SK-N-SH treated with all-trans-retinoic acid at 6 μM for 48 hours (cell line): ENCODE measurements at regions not wholly inside any gene's neighbourhood (a gene's known extent, or its start where the extent isn't known, plus 50 kb on each side); places are given as distances from the start of the nearest gene placed in this dataset.

Source experiments
- CSDC2 ChIP-seq: fragments of 250-450 bp; sonication (Bioruptor Pico); IDR thresholded peaks from 2 replicates; pipeline ENCODE4 v1.5.0; 2020; ENCODE audit warnings: mild to moderate bottlenecking, moderate library complexity
- ISL1 ChIP-seq: fragments of 250-450 bp; sonication (Bioruptor Pico); IDR thresholded peaks from 2 replicates; pipeline ENCODE4 v2.1.2; 2022; ENCODE audit warnings: mild to moderate bottlenecking, moderate library complexity
- SNAI2 ChIP-seq: fragments of 250-450 bp; sonication (Bioruptor Pico); IDR thresholded peaks from 2 replicates; pipeline ENCODE4 v1.5.0; 2020; ENCODE audit warnings: mild to moderate bottlenecking, moderate library complexity
- TCF4 ChIP-seq: fragments of 250-450 bp; sonication (Bioruptor Pico); IDR thresholded peaks from 2 replicates; pipeline ENCODE4 v1.8.0; 2021; ENCODE audit warnings: mild to moderate bottlenecking, moderate library complexity, borderline replicate concordance
- ZC3H10 ChIP-seq: fragments of 250-450 bp; sonication (Bioruptor Pico); IDR thresholded peaks from 2 replicates; pipeline ENCODE4 v1.5.1; 2021; ENCODE audit warnings: mild to moderate bottlenecking, moderate library complexity
- ZFP30 ChIP-seq: fragments of 450-650 bp; formaldehyde crosslinking; IDR thresholded peaks from 2 replicates; pipeline ENCODE4 v1.5.0; 2022; ENCODE audit warnings: mild to moderate bottlenecking, moderate library complexity
- ZNF8 ChIP-seq: fragments of 450-650 bp; formaldehyde crosslinking; IDR thresholded peaks from 2 replicates; pipeline ENCODE4 v1.5.0; 2020; ENCODE audit warnings: mild to moderate bottlenecking, moderate library complexity
- TF ChIP-seq, protein P1 (sequence below): fragments of 250-450 bp; sonication (Bioruptor Pico); IDR thresholded peaks from 2 replicates; pipeline ENCODE4 v1.5.0; 2020; ENCODE audit warnings: mild to moderate bottlenecking, moderate library complexity
- TF ChIP-seq, protein P2 (sequence below): fragments of 250-450 bp; sonication (Bioruptor Pico); IDR thresholded peaks from 2 replicates; pipeline ENCODE4 v1.5.1; 2020; ENCODE audit warnings: low read depth, mild to moderate bottlenecking, moderate library complexity
- TF ChIP-seq, protein P3 (sequence below): fragments of 250-450 bp; sonication (Bioruptor Pico); IDR thresholded peaks from 2 replicates; pipeline ENCODE4 v1.8.0; 2020; ENCODE audit warnings: mild to moderate bottlenecking, moderate library complexity, borderline replicate concordance
- TF ChIP-seq, protein P4 (sequence below): fragments of 250-450 bp; sonication (Bioruptor Pico); IDR thresholded peaks from 2 replicates; pipeline ENCODE4 v1.8.0; 2021; ENCODE audit warnings: low read depth, mild to moderate bottlenecking, moderate library complexity, borderline replicate concordance

DNA sequence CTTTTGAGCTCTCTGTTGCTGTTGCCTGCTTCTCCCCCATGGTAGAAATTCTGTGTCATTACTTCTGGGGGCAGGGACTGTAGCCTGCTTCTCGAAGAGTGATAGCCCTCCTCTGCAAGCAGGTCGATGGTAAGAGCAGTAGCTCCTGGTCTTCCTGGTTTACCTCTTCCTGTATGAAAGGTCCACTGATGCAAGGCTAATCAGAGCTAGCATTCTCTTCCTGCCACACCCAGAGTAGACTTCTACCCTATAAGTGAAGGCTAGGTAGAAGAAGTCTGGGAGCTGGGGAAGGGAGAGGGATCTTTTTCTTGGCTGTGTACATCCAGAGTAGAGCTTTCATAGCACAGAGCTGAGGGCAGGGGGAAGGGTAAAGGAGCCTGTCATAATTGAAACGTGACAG is 357.0 kb downstream of the SQOR start:
- TF ChIP-seq CSDC2 (CRISPR knock-in tag) (no peak), ZNF8 (no peak), TCF4 (no peak), ZC3H10 (CRISPR knock-in tag) (no peak), ISL1 (CRISPR knock-in tag) (no peak), ZFP30 (CRISPR knock-in tag) (no peak), SNAI2 (CRISPR knock-in tag) (no peak)
- TF ChIP-seq, protein P1, sequence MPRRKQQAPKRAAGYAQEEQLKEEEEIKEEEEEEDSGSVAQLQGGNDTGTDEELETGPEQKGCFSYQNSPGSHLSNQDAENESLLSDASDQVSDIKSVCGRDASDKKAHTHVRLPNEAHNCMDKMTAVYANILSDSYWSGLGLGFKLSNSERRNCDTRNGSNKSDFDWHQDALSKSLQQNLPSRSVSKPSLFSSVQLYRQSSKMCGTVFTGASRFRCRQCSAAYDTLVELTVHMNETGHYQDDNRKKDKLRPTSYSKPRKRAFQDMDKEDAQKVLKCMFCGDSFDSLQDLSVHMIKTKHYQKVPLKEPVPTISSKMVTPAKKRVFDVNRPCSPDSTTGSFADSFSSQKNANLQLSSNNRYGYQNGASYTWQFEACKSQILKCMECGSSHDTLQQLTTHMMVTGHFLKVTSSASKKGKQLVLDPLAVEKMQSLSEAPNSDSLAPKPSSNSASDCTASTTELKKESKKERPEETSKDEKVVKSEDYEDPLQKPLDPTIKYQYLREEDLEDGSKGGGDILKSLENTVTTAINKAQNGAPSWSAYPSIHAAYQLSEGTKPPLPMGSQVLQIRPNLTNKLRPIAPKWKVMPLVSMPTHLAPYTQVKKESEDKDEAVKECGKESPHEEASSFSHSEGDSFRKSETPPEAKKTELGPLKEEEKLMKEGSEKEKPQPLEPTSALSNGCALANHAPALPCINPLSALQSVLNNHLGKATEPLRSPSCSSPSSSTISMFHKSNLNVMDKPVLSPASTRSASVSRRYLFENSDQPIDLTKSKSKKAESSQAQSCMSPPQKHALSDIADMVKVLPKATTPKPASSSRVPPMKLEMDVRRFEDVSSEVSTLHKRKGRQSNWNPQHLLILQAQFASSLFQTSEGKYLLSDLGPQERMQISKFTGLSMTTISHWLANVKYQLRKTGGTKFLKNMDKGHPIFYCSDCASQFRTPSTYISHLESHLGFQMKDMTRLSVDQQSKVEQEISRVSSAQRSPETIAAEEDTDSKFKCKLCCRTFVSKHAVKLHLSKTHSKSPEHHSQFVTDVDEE: no peak
- TF ChIP-seq, protein P2, sequence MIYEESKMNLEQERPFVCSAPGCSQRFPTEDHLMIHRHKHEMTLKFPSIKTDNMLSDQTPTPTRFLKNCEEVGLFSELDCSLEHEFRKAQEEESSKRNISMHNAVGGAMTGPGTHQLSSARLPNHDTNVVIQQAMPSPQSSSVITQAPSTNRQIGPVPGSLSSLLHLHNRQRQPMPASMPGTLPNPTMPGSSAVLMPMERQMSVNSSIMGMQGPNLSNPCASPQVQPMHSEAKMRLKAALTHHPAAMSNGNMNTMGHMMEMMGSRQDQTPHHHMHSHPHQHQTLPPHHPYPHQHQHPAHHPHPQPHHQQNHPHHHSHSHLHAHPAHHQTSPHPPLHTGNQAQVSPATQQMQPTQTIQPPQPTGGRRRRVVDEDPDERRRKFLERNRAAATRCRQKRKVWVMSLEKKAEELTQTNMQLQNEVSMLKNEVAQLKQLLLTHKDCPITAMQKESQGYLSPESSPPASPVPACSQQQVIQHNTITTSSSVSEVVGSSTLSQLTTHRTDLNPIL (CRISPR knock-in tag): no peak
- TF ChIP-seq, protein P3, sequence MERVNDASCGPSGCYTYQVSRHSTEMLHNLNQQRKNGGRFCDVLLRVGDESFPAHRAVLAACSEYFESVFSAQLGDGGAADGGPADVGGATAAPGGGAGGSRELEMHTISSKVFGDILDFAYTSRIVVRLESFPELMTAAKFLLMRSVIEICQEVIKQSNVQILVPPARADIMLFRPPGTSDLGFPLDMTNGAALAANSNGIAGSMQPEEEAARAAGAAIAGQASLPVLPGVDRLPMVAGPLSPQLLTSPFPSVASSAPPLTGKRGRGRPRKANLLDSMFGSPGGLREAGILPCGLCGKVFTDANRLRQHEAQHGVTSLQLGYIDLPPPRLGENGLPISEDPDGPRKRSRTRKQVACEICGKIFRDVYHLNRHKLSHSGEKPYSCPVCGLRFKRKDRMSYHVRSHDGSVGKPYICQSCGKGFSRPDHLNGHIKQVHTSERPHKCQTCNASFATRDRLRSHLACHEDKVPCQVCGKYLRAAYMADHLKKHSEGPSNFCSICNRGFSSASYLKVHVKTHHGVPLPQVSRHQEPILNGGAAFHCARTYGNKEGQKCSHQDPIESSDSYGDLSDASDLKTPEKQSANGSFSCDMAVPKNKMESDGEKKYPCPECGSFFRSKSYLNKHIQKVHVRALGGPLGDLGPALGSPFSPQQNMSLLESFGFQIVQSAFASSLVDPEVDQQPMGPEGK (CRISPR knock-in tag): no peak
- TF ChIP-seq, protein P4, sequence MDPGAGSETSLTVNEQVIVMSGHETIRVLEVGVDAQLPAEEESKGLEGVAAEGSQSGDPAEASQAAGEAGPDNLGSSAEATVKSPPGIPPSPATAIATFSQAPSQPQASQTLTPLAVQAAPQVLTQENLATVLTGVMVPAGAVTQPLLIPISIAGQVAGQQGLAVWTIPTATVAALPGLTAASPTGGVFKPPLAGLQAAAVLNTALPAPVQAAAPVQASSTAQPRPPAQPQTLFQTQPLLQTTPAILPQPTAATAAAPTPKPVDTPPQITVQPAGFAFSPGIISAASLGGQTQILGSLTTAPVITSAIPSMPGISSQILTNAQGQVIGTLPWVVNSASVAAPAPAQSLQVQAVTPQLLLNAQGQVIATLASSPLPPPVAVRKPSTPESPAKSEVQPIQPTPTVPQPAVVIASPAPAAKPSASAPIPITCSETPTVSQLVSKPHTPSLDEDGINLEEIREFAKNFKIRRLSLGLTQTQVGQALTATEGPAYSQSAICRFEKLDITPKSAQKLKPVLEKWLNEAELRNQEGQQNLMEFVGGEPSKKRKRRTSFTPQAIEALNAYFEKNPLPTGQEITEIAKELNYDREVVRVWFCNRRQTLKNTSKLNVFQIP: no peak
